Caco-2 (cell line): ENCODE measurements at regions not wholly inside any gene's neighbourhood (a gene's known extent, or its start where the extent isn't known, plus 50 kb on each side); places are given as distances from the start of the nearest gene placed in this dataset.

Source experiments
- BruUV-seq: library from RNA; stranded (reverse); fragments of 400-500 nt; replicated peaks from 2 replicates; lab custom pipeline; 2021; lab: Mats Ljungman, UMichigan
- CTCF ChIA-PET: fragments of 300-600 bp; sonication (Branson Sonifier 250); formaldehyde crosslinking; loops from one replicate; lab custom pipeline; 2022; ENCODE audit warnings: antibody characterized with exemption; lab: Charles Lee
- POLR2A ChIA-PET: fragments of 300-600 bp; sonication (Branson Sonifier 250); formaldehyde crosslinking; loops from one replicate; lab custom pipeline; 2022; ENCODE audit warnings: antibody characterized with exemption; lab: Charles Lee
- DNase-seq, 2 experiments: peaks; one replicate each; pipeline versions ENCODE4 v3.0.0 to v3.0.0-alpha.2; 2020 to 2022
- H3K27me3 ChIP-seq: replicated peaks from 2 replicates; pipeline ENCODE4 v1.6.0; 2011; ENCODE audit warnings: low read length; ENCODE audit not compliant: control insufficient read depth, insufficient read depth
- H3K36me3 ChIP-seq: 2 replicates; pipeline ENCODE4 v1.5.1; 2011; ENCODE audit warnings: low read length; ENCODE audit not compliant: control insufficient read depth, insufficient read depth
- H3K4me1 ChIP-seq: fragments of 250-450 bp; sonication (Bioruptor Pico); 2 replicates; pipeline ENCODE4 v1.5.1; 2020; ENCODE audit warnings: mild to moderate bottlenecking
- H3K4me3 ChIP-seq: 2 replicates; pipeline ENCODE4 v1.5.1; 2011; ENCODE audit warnings: low read depth, mild to moderate bottlenecking, control low read depth, low read length
- H3K9me3 ChIP-seq: fragments of 250-450 bp; sonication (Bioruptor Pico); 2 replicates; pipeline ENCODE4 v1.5.1; 2020; ENCODE audit warnings: mild to moderate bottlenecking, moderate library complexity
- H3K27ac Mint-ChIP-seq: one replicate; pipeline ENCODE4 v1.8.0; 2022; ENCODE audit warnings: mixed read lengths; ENCODE audit not compliant: unreplicated experiment
- H3K27me3 Mint-ChIP-seq: one replicate; pipeline ENCODE4 v1.8.0; 2022; ENCODE audit warnings: mixed read lengths; ENCODE audit not compliant: insufficient read depth, unreplicated experiment
- H3K36me3 Mint-ChIP-seq: one replicate; pipeline ENCODE4 v1.8.0; 2022; ENCODE audit warnings: mild to moderate bottlenecking, mixed read lengths; ENCODE audit not compliant: insufficient read depth, unreplicated experiment
- H3K4me1 Mint-ChIP-seq: one replicate; pipeline ENCODE4 v1.8.0; 2022; ENCODE audit warnings: low read depth, mixed read lengths; ENCODE audit not compliant: unreplicated experiment
- H3K4me3 Mint-ChIP-seq: one replicate; pipeline ENCODE4 v1.8.0; 2022; ENCODE audit warnings: mild to moderate bottlenecking, moderate library complexity, mixed read lengths; ENCODE audit not compliant: unreplicated experiment
- H3K9me3 Mint-ChIP-seq: one replicate; pipeline ENCODE4 v1.8.0; 2022; ENCODE audit warnings: mixed read lengths; ENCODE audit not compliant: unreplicated experiment
- CTCF ChIP-seq, 2 experiments: fragments of 200-600 bp in 1 of 2; IDR thresholded peaks; 1 replicate in 1 of 2; 2 replicates in 1 of 2; pipeline versions ENCODE4 v1.5.1 to v1.8.0; 2011 to 2022; ENCODE audit warnings: antibody characterized with exemption in 1 of 2, control low read depth in 1 of 2, inconsistent platforms in 1 of 2, low read depth in 1 of 2, low read length in 1 of 2, mild to moderate bottlenecking in 1 of 2, moderate library complexity in 1 of 2; ENCODE audit not compliant: insufficient read depth in 1 of 2, severe bottlenecking in 1 of 2, unreplicated experiment in 1 of 2
- intact Hi-C: fragments of 100-400 bp; cut with micrococcal nuclease; formaldehyde crosslinking; loops from one replicate; pipeline ENCODE4 v1.10.0; 2022; ENCODE audit not compliant: unreplicated experiment

GRCh38 chr20:11452326-11452725 lies 465.4 kb upstream of the BTBD3 start:
- Histone ChIP-seq H3K4me1 (peaks cover 46% of the 10 kb centered on the region), H3K27me3 (no peaks in the 10 kb centered on the region), H3K4me3 (no peak overlapping the region), H3K36me3 (no peaks in the 10 kb centered on the region), H3K9me3 (0 out of 2 replicates have a peak, but pooled peaks cover 7% of the 10 kb centered on the region)
- Mint-ChIP-seq H3K27me3 (no peaks in the 10 kb centered on the region), H3K36me3 (peaks cover 6% of the 10 kb centered on the region), H3K4me3 (no peak overlapping the region), H3K4me1 (peaks cover 44% of the 10 kb centered on the region), H3K27ac (peak overlapping the region; percentile 46), H3K9me3 (peaks cover 14% of the 10 kb centered on the region)
- intact Hi-C loops = loop anchor here (10.0 kb wide), 1 partner anchor 778 kb away; the partner anchor contains the start of gene JAG1
- CTCF ChIA-PET = no interaction called here
- DNase-seq = no peak
- no TSS peak for BruUV-seq
- POLR2A ChIA-PET = no interaction called here
- no peak for TF ChIP-seq CTCF (IDR thresholded peaks at IDR 0.05; ENCODE audit: insufficient read depth in 1 of 2, low read depth in 1 of 2, low read length in 1 of 2, severe bottlenecking in 1 of 2, unreplicated experiment in 1 of 2)

- CTCF ChIA-PET = no interaction called here
- BruUV-seq = no TSS peak
- no peak overlapping the region for H3K4me3 Mint-ChIP-seq
- Histone ChIP-seq H3K4me1 (peaks cover 55% of the 10 kb centered on the region), H3K27me3 (no peaks in the 10 kb centered on the region), H3K9me3 (0 out of 2 replicates have a peak, but pooled peaks cover 7% of the 10 kb centered on the region), H3K4me3 (no peak overlapping the region), H3K36me3 (no peaks in the 10 kb centered on the region)
- intact Hi-C loops = loop anchor here (10.0 kb wide), 1 partner anchor 779 kb away; the partner anchor contains the start of gene JAG1
- H3K27me3 Mint-ChIP-seq = no peaks in the 10 kb centered on the region
- TF ChIP-seq CTCF (IDR thresholded peaks at IDR 0.05; ENCODE audit: insufficient read depth in 1 of 2, low read depth in 1 of 2, low read length in 1 of 2, severe bottlenecking in 1 of 2, unreplicated experiment in 1 of 2) = no peak
- H3K9me3 Mint-ChIP-seq = peaks cover 21% of the 10 kb centered on the region
- H3K27ac Mint-ChIP-seq = peak overlapping the region; percentile 46
- DNase-seq = no peak
- H3K4me1 Mint-ChIP-seq = peaks cover 51% of the 10 kb centered on the region
- POLR2A ChIA-PET = no interaction called here
- H3K36me3 Mint-ChIP-seq = peaks cover 6% of the 10 kb centered on the region
Observed at GRCh38 chr20:11453430-11453829, 464.3 kb upstream of the BTBD3 start.

DNA sequence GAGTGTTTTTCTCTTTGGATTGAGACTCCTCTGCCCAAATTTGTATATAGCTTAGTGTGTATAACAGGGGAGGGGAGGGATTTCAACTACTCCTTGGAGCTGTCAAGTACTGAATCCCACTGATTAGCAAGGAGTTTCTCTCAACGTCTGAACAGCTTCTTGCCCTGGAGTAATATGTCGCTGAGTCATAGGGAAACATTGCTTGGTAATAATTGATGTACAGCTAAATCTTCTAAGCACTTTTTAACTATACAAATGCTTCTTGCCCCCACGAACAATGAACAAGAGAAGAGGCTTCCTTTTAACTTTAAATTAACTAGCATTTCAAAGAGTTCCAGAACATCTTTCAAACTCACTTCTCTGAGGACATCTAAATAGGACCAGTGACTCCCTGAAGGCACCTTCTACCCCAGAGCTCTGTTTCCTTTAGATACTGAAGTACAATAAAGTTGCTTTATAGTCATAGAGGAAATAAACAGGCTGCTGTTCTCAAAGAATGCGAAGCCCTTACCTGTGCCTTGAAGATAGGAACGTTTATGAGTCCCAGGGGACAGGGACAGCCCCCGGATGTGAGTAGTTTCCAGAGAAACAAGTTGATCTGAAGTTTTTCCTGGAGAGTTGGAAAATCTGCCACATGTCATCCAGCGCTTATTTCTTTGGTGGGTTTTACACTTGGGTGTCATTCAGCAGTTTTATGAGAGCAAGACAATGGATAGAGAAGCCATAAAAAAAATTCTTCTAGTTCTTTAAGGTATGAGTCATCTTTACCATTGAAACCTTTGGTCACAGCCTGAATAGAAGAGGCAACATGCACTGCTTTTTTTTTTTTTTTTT lies 462.5 kb upstream of the BTBD3 start:
- peaks cover 69% of the 10 kb centered on the region for H3K4me1 ChIP-seq
- H3K27me3 ChIP-seq = no peaks in the 10 kb centered on the region
- BruUV-seq = TSS peak; percentile 81
- Mint-ChIP-seq H3K36me3 (peaks cover 6% of the 10 kb centered on the region), H3K4me1 (peaks cover 63% of the 10 kb centered on the region), H3K27me3 (no peaks in the 10 kb centered on the region), H3K4me3 (peak overlapping the region; percentile 73), H3K9me3 (peaks cover 21% of the 10 kb centered on the region), H3K27ac (peak overlapping the region; percentile 92)
- intact Hi-C loops = loop anchor here (1.0 to 10.0 kb wide), 6 partner anchors 17 to 1020 kb away; partner anchors contain the start of genes JAG1, MKKS and SLX4IP
- 0 out of 2 replicates have a peak, but pooled peaks cover 7% of the 10 kb centered on the region for H3K9me3 ChIP-seq
- POLR2A ChIA-PET = no interaction called here
- no peak for TF ChIP-seq CTCF (IDR thresholded peaks at IDR 0.05; ENCODE audit: insufficient read depth in 1 of 2, low read depth in 1 of 2, low read length in 1 of 2, severe bottlenecking in 1 of 2, unreplicated experiment in 1 of 2)
- no peaks in the 10 kb centered on the region for H3K36me3 ChIP-seq
- peak overlapping the region; percentile 23 for H3K4me3 ChIP-seq
- DNase-seq = peak; percentile 82 to 92
- CTCF ChIA-PET = no interaction called here
